ENCODE measurements at regions not wholly inside any gene's neighbourhood (a gene's known extent, or its start where the extent isn't known, plus 50 kb on each side); places are given as distances from the start of the nearest gene placed in this dataset.
A peak's percentile ranks its signal among the peaks of the same experiment; 100 is the strongest.

GRCh38 chr11:128116447-128116846 is 470.9 kb downstream of the ETS1 start:
- TF ChIP-seq, protein P1, sequence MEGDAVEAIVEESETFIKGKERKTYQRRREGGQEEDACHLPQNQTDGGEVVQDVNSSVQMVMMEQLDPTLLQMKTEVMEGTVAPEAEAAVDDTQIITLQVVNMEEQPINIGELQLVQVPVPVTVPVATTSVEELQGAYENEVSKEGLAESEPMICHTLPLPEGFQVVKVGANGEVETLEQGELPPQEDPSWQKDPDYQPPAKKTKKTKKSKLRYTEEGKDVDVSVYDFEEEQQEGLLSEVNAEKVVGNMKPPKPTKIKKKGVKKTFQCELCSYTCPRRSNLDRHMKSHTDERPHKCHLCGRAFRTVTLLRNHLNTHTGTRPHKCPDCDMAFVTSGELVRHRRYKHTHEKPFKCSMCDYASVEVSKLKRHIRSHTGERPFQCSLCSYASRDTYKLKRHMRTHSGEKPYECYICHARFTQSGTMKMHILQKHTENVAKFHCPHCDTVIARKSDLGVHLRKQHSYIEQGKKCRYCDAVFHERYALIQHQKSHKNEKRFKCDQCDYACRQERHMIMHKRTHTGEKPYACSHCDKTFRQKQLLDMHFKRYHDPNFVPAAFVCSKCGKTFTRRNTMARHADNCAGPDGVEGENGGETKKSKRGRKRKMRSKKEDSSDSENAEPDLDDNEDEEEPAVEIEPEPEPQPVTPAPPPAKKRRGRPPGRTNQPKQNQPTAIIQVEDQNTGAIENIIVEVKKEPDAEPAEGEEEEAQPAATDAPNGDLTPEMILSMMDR (IDR thresholded peaks at IDR 0.05; ENCODE audit: insufficient read depth, low read length) = no peak
- no peak for DNase-seq (ENCODE audit: low read depth)
- no peak overlapping the region for H3K4me3 ChIP-seq (ENCODE audit: low read depth, low read length)

DNA sequence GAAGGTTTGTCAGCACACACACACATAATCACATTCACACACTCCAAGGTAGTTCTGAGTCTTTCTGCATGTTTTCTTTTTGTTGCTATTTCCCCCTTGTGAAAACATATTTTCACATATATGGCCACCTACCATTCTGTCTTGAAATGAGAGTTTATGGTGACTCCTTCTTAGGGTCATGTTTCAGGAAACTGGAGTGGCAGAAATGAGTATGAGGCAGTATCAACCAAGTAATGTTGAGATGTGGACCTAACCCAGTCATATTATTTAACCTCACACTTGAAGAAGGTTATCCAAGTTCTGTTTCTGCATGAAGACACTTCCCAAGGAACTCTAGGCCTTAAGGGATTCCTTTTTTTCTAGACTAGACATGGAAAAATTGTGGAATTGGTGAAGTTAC is 481.4 kb downstream of the ETS1 start:
- TF ChIP-seq, protein P1 (IDR thresholded peaks at IDR 0.05; ENCODE audit: insufficient read depth, low read length) = no peak

GRCh38 chr11:128105511-128105910 is 481.8 kb downstream of the ETS1 start:
- TF ChIP-seq, protein P1 (IDR thresholded peaks at IDR 0.05; ENCODE audit: insufficient read depth, low read length) = no peak
- DNase-seq (ENCODE audit: low read depth) = no peak
- no peak overlapping the region for H3K4me3 ChIP-seq (ENCODE audit: low read depth, low read length)

More for the DNA sequence above, 481.4 kb downstream of the ETS1 start:
- H3K4me3 ChIP-seq (ENCODE audit: low read depth, low read length) = no peak overlapping the region
- no peak for DNase-seq (ENCODE audit: low read depth)

DNA sequence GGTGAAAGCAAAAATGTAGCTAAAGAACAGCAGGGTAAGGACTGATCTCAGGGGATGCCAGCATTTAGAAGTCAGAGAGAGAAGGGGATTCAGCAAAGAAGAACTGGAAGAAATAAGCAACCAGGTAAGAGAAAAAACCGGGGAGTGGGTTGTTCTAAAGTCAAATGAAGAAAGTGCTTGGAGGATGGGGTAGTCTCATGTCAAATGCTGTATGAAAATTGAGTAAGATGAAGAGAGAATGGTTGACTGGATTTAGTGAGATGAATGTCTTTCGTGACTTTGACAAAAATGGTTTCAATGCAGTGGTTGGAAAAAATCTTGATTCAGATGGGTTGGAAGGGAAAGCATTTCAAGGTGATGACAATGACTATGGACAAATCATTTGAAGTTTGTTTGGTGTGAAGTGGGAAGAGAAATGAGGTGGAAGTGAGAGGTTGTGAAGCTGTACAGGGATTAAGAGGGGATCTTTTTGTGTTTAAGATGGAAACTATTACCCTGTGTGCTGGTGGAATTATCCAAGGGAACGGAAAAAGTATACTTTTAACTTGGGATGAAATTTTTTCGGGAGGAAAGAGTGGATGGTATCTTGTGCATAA is 484.0 kb downstream of the ETS1 start:
- TF ChIP-seq, protein P1 (IDR thresholded peaks at IDR 0.05; ENCODE audit: insufficient read depth, low read length) = no peak
- no peak overlapping the region for H3K4me3 ChIP-seq (ENCODE audit: low read depth, low read length)
- no peak for DNase-seq (ENCODE audit: low read depth)

GRCh38 chr11:128098781-128099180 is 488.6 kb downstream of the ETS1 start:
- no peak overlapping the region for H3K4me3 ChIP-seq (ENCODE audit: low read depth, low read length)
- DNase-seq (ENCODE audit: low read depth) = no peak
- TF ChIP-seq, protein P1 (IDR thresholded peaks at IDR 0.05; ENCODE audit: insufficient read depth, low read length) = no peak

GRCh38 chr11:128095466-128095981 is 491.8 kb downstream of the ETS1 start:
- DNase-seq (ENCODE audit: low read depth) = peak; percentile 74
- H3K4me3 ChIP-seq (ENCODE audit: low read depth, low read length) = no peak overlapping the region
- TF ChIP-seq, protein P1 (IDR thresholded peaks at IDR 0.05; ENCODE audit: insufficient read depth, low read length) = no peak

- TF ChIP-seq, protein P1 (IDR thresholded peaks at IDR 0.05; ENCODE audit: insufficient read depth, low read length) = no peak
- no peak for DNase-seq (ENCODE audit: low read depth)
- H3K4me3 ChIP-seq (ENCODE audit: low read depth, low read length) = no peak overlapping the region
Observed at GRCh38 chr11:128093689-128094088, 493.7 kb downstream of the ETS1 start.

Measured in fibroblast of the aortic adventitia (primary cell).